IgD-negative memory B cell (primary cell): ENCODE measurements at regions not wholly inside any gene's neighbourhood (a gene's known extent, or its start where the extent isn't known, plus 50 kb on each side); places are given as distances from the start of the nearest gene placed in this dataset.

Experiments used
- H3K27ac Mint-ChIP-seq, 3 donors: one replicate each; pipeline ENCODE4 v1.8.0; 2020 to 2022; ENCODE audit warnings: mild to moderate bottlenecking in 3 of 3, mixed read lengths in 3 of 3, moderate library complexity in 1 of 3
- H3K27me3 Mint-ChIP-seq: one replicate; pipeline ENCODE4 v1.8.0; 2021; ENCODE audit warnings: mixed read lengths
- H3K36me3 Mint-ChIP-seq: one replicate; pipeline ENCODE4 v1.8.0; 2020; ENCODE audit warnings: mild to moderate bottlenecking, mixed read lengths
- H3K4me1 Mint-ChIP-seq, 3 donors: one replicate each; pipeline ENCODE4 v1.8.0; 2020 to 2022; ENCODE audit warnings: mixed read lengths in 3 of 3, mild to moderate bottlenecking in 1 of 3
- H3K4me3 Mint-ChIP-seq, 4 donors: one replicate each; pipeline ENCODE4 v1.8.0; 2020 to 2022; ENCODE audit warnings: mild to moderate bottlenecking in 4 of 4, mixed read lengths in 4 of 4, moderate library complexity in 3 of 4
- H3K9me3 Mint-ChIP-seq, 3 donors: one replicate each; pipeline ENCODE4 v1.8.0; 2020 to 2021; ENCODE audit warnings: mixed read lengths in 3 of 3, mild to moderate bottlenecking in 1 of 3

DNA sequence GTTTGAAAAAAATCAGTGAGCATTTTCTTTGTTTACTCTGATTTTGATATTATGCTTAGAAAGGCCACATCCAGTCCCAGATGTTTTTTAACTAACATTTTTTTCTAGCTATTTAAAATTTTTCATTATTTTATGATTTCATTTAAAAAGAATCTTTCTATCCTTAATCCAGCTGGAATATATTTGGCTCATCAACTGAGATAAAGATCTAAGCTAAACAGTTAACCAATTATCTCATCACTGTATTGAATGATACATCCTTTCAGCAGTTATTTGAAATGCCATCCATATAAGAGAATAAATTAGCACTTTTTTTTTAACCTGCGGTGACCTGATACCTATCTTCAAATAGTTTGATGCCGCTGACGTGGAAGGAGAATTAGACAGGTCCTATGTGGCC is 245.5 kb upstream of the COPS8 start:
- H3K36me3 Mint-ChIP-seq: no peaks in the 10 kb centered on the region
- H3K4me3 Mint-ChIP-seq: no peak overlapping the region
- H3K4me1 Mint-ChIP-seq: no peaks in the 10 kb centered on the region
- peaks cover 1 to 5% (median 4%) of the 10 kb centered on the region in 3 donors for H3K9me3 Mint-ChIP-seq
- peaks cover 10% of the 10 kb centered on the region for H3K27me3 Mint-ChIP-seq
- H3K27ac Mint-ChIP-seq: no peak overlapping the region

GRCh38 chr2:236840857-236841256 is 244.8 kb upstream of the COPS8 start:
- no peaks in the 10 kb centered on the region for H3K4me1 Mint-ChIP-seq
- H3K9me3 Mint-ChIP-seq: peaks cover 1 to 5% (median 5%) of the 10 kb centered on the region in 3 donors
- no peak overlapping the region for H3K4me3 Mint-ChIP-seq
- H3K27ac Mint-ChIP-seq: no peak overlapping the region
- H3K36me3 Mint-ChIP-seq: peaks cover 1% of the 10 kb centered on the region
- peaks cover 10% of the 10 kb centered on the region for H3K27me3 Mint-ChIP-seq

DNA sequence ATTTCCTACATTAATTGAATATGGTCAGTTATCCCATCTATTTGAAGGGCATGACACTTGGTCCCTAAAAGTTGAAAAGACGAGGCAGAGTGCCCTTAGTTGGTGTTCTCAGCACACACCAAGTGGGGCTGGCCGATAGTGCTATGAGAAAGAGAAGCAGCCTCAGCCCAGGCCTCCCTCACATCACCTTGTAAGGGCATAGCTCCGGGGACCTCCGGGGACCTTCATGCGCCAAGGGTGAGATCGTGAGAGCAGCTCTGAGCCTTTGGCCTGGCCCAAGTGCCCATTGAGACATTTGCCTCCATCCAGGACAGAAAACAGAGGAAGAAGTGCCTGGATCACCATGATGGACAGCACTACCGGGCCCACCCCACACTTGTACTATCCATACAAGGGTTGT is 244.3 kb upstream of the COPS8 start:
- Mint-ChIP-seq H3K4me1 (no peaks in the 10 kb centered on the region), H3K36me3 (peaks cover 1% of the 10 kb centered on the region), H3K4me3 (no peak overlapping the region), H3K27ac (no peak overlapping the region), H3K9me3 (peaks cover 1 to 5% (median 2%) of the 10 kb centered on the region in 3 donors), H3K27me3 (peaks cover 10% of the 10 kb centered on the region)

DNA sequence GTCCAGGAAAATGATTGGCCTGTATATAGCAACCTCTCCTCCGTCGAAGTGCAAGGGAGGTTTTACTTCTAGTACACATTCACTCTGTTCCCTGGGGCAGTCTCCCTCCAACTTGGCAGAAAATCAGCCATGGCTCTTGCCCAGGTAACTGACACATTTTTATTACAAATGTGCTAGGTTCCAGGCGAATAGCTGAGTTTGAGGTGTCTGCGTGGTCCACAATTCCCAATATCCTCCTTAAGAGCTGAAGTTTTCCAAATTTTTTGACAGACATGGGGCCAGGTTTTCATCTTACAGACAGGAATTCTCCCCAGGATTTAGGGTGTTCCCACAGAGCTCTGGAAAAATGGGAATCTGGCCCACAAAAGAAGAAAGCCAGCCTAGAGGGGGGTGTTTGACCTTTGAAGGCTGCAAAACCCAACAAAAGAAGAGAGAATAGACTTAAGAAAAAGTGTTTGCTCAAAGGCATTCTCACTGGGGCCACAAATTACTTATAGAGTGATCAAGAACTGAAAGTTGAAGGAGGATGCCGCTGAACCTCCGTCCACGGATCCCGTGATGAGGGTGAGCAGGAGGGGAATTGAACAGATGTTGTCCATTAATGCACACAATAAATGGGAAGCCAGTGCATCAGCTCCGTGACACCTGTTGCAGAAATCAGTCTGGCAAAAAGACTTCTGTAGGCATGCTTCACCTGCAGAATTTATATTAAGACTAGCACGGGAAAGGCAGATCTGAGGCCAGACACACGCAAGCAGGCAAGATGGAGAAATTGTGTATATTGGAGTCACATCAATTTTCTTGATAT is 242.3 kb upstream of the COPS8 start:
- Mint-ChIP-seq H3K9me3 (peaks cover 0 to 2% (median 0%) of the 10 kb centered on the region in 3 donors), H3K36me3 (peaks cover 1% of the 10 kb centered on the region), H3K4me1 (no peaks in the 10 kb centered on the region), H3K4me3 (peak overlapping the region in 1 of 4 donors; percentile 17), H3K27ac (no peak overlapping the region), H3K27me3 (peaks cover 10% of the 10 kb centered on the region)

DNA sequence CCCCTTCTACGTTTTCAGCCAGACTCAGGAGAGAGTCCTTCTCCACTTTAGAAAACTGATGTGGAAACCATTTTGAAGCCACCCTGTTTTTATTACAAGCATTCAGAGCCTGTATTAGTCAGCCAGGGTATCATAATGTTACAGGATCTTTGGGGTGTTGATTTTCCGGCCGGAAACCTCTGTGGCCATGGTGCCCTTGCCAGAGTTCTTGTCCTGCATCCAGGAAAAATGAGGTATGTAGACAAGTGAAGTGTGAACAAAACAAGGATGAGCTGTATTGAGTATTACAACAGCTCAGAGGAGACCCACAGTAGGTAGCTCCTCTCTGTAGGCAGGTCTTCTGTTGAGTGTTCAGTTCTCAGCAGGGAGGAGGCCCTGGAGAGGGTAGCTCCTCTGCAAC is 241.0 kb upstream of the COPS8 start:
- Mint-ChIP-seq H3K36me3 (peaks cover 1% of the 10 kb centered on the region), H3K27me3 (peaks cover 10% of the 10 kb centered on the region), H3K27ac (peak overlapping the region in 1 of 3 donors; percentile 62), H3K4me1 (no peaks in the 10 kb centered on the region), H3K9me3 (peaks cover 0 to 2% (median 0%) of the 10 kb centered on the region in 3 donors), H3K4me3 (no peak overlapping the region)

GRCh38 chr2:236847023-236847422 is 238.7 kb upstream of the COPS8 start:
- H3K36me3 Mint-ChIP-seq: peaks cover 1% of the 10 kb centered on the region
- H3K27me3 Mint-ChIP-seq: peaks cover 8% of the 10 kb centered on the region
- peaks cover 0 to 2% (median 0%) of the 10 kb centered on the region in 3 donors for H3K9me3 Mint-ChIP-seq
- no peak overlapping the region for H3K4me3 Mint-ChIP-seq
- peaks cover 0 to under 1% (median 0%) of the 10 kb centered on the region in 3 donors for H3K4me1 Mint-ChIP-seq
- H3K27ac Mint-ChIP-seq: no peak overlapping the region

DNA sequence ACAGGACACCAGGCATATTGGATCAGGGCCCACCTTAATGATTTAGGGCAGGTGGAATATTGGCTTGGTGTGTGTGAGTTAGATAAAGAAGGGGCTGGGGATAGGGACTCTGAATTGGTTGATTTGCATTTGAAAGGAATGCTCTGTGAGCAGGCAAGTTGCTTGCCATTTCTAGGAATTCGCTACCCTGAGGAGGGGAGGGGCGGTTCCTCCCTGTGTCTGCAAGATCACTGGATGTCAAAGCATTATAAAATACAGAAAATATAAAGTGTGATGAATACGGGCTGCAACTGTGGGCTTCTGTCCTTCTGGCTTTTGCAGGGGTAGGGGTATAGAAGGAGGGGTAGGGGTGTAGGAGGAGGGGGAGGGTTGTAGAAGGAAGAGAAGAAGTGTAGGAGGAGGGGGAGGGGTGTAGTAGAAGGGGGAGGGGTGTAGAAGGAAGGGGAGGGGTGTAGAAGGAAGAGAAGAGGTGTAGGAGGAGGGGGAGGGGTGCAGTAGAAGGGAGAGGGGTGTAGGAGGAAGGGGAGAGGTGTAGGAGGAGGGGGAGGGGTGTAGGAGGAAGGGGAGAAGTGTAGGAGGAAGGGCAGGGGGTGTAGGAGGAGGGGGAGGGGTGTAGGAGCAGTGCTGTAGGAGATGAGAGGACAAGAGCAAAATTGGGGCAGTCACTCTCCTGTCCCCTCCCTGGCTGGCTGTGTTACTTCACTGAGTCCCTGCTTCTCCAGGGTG is 238.0 kb upstream of the COPS8 start:
- peaks cover 0 to 2% (median 0%) of the 10 kb centered on the region in 3 donors for H3K9me3 Mint-ChIP-seq
- no peak overlapping the region for H3K4me3 Mint-ChIP-seq
- no peak overlapping the region for H3K27ac Mint-ChIP-seq
- peaks cover 4% of the 10 kb centered on the region for H3K27me3 Mint-ChIP-seq
- H3K36me3 Mint-ChIP-seq: peaks cover 1% of the 10 kb centered on the region
- peaks cover 0 to 1% (median 0%) of the 10 kb centered on the region in 3 donors for H3K4me1 Mint-ChIP-seq

DNA sequence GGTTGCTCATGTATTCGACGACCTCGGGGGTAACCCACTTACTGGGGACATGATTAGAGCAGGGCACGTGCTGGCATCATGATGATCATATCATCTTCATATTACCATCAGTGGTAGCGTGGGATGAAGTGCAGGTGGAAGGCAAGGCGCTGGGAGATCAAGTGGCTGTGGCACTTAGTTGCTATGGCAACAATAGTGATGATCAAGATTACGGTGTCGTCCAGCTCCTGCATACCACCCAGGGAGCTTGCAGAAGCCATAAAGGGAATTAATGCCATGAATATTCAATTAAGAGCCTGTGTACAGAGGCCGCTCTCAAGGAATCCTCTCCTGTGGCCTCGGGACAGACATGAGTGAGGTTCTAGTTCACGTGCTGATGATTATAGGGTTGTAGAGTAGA is 237.2 kb upstream of the COPS8 start:
- Mint-ChIP-seq H3K27ac (no peak overlapping the region), H3K4me3 (no peak overlapping the region), H3K36me3 (peaks cover 1% of the 10 kb centered on the region), H3K9me3 (peaks cover 0 to 2% (median 0%) of the 10 kb centered on the region in 3 donors), H3K27me3 (peaks cover 4% of the 10 kb centered on the region), H3K4me1 (peaks cover 0 to 1% (median 0%) of the 10 kb centered on the region in 3 donors)

DNA sequence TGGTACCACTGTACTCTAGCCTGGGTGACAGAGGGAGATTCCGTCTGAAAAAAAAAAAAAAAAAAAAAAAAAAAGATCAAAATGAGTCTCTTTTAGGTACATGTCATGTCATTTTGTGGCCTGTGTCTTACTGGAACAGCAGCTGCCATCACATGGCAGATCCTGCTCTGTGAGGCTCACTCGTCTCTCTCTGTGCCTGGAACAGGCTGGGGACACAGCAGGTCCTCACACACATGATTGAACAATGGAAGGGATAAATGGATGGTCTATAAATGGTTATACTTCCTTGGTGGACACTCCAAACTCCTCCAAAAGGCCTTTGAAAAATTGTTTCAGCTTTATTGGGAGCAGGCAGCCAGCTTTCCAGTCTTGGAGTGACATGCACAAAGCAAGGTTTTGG is 236.2 kb upstream of the COPS8 start:
- Mint-ChIP-seq H3K4me3 (no peak overlapping the region), H3K27ac (no peak overlapping the region), H3K9me3 (peaks cover 0 to 2% (median 0%) of the 10 kb centered on the region in 3 donors), H3K4me1 (peaks cover 0 to 1% (median 0%) of the 10 kb centered on the region in 3 donors), H3K27me3 (peaks cover 4% of the 10 kb centered on the region), H3K36me3 (peaks cover 1% of the 10 kb centered on the region)

DNA sequence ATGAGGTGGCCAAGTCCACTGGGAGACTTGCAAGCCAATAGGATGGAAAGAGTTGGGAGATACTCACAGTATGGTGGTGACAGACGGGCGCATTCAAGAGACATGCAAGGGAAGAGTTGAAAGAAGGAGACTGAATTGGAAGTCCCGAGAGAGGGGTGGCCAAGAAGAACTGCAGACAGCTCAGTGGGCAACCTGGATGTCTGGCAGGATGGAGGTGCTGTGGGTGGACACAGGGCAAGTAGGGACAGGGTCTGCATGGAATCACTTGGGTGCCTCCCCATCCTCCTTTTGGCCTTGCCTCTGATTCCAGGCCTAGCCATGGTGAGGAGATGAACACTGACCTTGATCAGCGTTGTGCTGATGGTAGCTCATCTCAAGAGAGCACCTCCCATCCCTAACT is 235.7 kb upstream of the COPS8 start:
- no peak overlapping the region for H3K4me3 Mint-ChIP-seq
- H3K9me3 Mint-ChIP-seq: peaks cover 0 to 2% (median 0%) of the 10 kb centered on the region in 3 donors
- peaks cover 1% of the 10 kb centered on the region for H3K36me3 Mint-ChIP-seq
- peaks cover 0 to 1% (median 0%) of the 10 kb centered on the region in 3 donors for H3K4me1 Mint-ChIP-seq
- no peak overlapping the region for H3K27ac Mint-ChIP-seq
- H3K27me3 Mint-ChIP-seq: peaks cover 4% of the 10 kb centered on the region

DNA sequence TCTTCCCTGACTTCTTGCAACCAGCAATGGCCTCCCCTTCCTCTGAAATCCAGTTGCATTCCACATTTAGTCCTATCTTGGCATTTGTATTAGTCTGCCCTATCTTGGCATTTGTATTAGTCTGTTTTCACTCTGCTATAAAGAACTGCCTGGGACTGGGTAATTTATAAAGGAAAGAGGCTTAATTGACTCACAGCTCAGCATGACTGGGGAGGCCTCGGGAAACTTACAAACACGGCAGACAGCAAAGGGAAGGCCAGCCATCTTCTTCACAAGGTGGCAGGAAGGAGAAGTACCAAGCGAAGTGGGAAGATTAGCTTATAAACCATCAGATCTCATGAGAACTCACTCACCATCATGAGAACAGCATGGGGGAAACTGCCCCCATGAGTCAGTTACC is 234.5 kb upstream of the COPS8 start:
- Mint-ChIP-seq H3K4me3 (no peak overlapping the region), H3K27me3 (peaks cover 4% of the 10 kb centered on the region), H3K9me3 (peaks cover 0 to 6% (median 1%) of the 10 kb centered on the region in 3 donors), H3K4me1 (peaks cover 0 to 1% (median 0%) of the 10 kb centered on the region in 3 donors), H3K27ac (no peak overlapping the region), H3K36me3 (no peaks in the 10 kb centered on the region)

- Mint-ChIP-seq H3K4me1 (peaks cover 0 to 3% (median 0%) of the 10 kb centered on the region in 3 donors), H3K27ac (no peak overlapping the region), H3K9me3 (peaks cover 0 to 6% (median 1%) of the 10 kb centered on the region in 3 donors), H3K36me3 (no peaks in the 10 kb centered on the region), H3K4me3 (no peak overlapping the region), H3K27me3 (peaks cover 1% of the 10 kb centered on the region)
Observed at GRCh38 chr2:236852100-236852976, 233.4 kb upstream of the COPS8 start.

- Mint-ChIP-seq H3K36me3 (no peaks in the 10 kb centered on the region), H3K9me3 (peaks cover 0 to 6% (median 1%) of the 10 kb centered on the region in 3 donors), H3K4me1 (peaks cover 0 to 3% (median 0%) of the 10 kb centered on the region in 3 donors), H3K27me3 (no peaks in the 10 kb centered on the region), H3K27ac (no peak overlapping the region), H3K4me3 (no peak overlapping the region)
Observed at GRCh38 chr2:236852977-236853374, 232.7 kb upstream of the COPS8 start.

DNA sequence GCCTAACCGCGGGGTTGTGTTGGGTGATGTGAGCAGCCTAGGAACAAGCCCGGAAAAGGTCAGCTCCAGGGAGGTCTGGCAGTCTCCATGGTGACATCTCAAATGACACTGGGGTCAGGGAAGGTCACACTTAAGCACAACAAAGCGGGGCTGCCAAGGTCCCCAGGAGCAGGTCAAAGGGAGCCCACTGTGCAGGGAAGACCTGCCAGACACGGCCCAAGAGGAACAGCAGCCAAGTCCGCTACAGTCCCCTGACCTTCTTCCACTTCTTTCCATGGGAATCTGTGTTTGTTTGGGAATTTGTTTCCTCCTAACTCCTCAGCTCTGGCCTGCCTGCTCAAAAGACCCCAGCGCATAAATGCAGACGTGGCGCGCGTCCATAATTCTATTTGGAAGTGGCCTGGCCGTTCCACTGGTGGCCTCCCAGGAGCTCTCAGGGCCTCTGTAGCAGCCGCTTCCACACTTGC is 232.1 kb upstream of the COPS8 start:
- Mint-ChIP-seq H3K4me3 (no peak overlapping the region), H3K4me1 (peaks cover 0 to 3% (median 0%) of the 10 kb centered on the region in 3 donors), H3K27me3 (no peaks in the 10 kb centered on the region), H3K9me3 (peaks cover 0 to 6% (median 1%) of the 10 kb centered on the region in 3 donors), H3K27ac (no peak overlapping the region), H3K36me3 (no peaks in the 10 kb centered on the region)
